ENCODE measurements at regions not wholly inside any gene's neighbourhood (a gene's known extent, or its start where the extent isn't known, plus 50 kb on each side); places are given as distances from the start of the nearest gene placed in this dataset.

GRCh38 chr5:74560245-74560644, 80.3 kb downstream of the ENC1 start (continued):
- TF ChIP-seq SIX5 (IDR thresholded peaks at IDR 0.05; ENCODE audit: low read depth, low read length, severe bottlenecking): no peak
- TF ChIP-seq POLR2AphosphoS2 (IDR thresholded peaks at IDR 0.05; ENCODE audit: low read depth, low read length): no peak
- no peak for TF ChIP-seq POU2F2 (IDR thresholded peaks at IDR 0.05; ENCODE audit: borderline replicate concordance, low read depth, low read length)
- TF ChIP-seq CEBPB (IDR thresholded peaks at IDR 0.05; ENCODE audit: borderline replicate concordance in 1 of 2, low read depth in 2 of 2, low read length in 2 of 2): no peak
- no peak for TF ChIP-seq E2F8 (IDR thresholded peaks at IDR 0.05; ENCODE audit: low read depth, partially characterized antibody)
- no peak for TF ChIP-seq SMARCA5 (IDR thresholded peaks at IDR 0.05)
- no peak for TF ChIP-seq HDAC6 (IDR thresholded peaks at IDR 0.05; ENCODE audit: unreplicated experiment)
- no peak for TF ChIP-seq CUX1 (IDR thresholded peaks at IDR 0.05; ENCODE audit: insufficient replicate concordance, low read depth, low read length)
- no peak for TF ChIP-seq MYC (IDR thresholded peaks at IDR 0.05; ENCODE audit: insufficient read depth, insufficient read length, insufficient replicate concordance, low read length, severe bottlenecking)
- TF ChIP-seq WRNIP1 (IDR thresholded peaks at IDR 0.05; ENCODE audit: borderline replicate concordance, low read depth, low read length): no peak
- TF ChIP-seq ZNF622 (IDR thresholded peaks at IDR 0.05): no peak
- TF ChIP-seq MYB (IDR thresholded peaks at IDR 0.05; ENCODE audit: borderline replicate concordance, low read depth, low read length): no peak
- no peak for TF ChIP-seq STAT3 (IDR thresholded peaks at IDR 0.05; ENCODE audit: low read depth, low read length)
- no peak for TF ChIP-seq NR2F1 (conservative IDR thresholded peaks at IDR 0.05)
- TF ChIP-seq NBN (IDR thresholded peaks at IDR 0.05): no peak
- peak; percentile 77 for TF ChIP-seq YY1 (IDR thresholded peaks at IDR 0.05; ENCODE audit: low read depth, low read length)
- TF ChIP-seq EZH2 (IDR thresholded peaks at IDR 0.05; ENCODE audit: borderline replicate concordance, control insufficient read depth, low read depth, low read length): no peak
- TF ChIP-seq SPI1 (IDR thresholded peaks at IDR 0.05; ENCODE audit: borderline replicate concordance, insufficient read depth, low read depth, low read length): no peak
- TF ChIP-seq MTA3 (IDR thresholded peaks at IDR 0.05; ENCODE audit: borderline replicate concordance, low read length): 0 out of 2 replicates have a peak, but pooled peaks have one; percentile 65
- no peak for TF ChIP-seq PML (IDR thresholded peaks at IDR 0.05; ENCODE audit: low read length)
- no peak for TF ChIP-seq ATF7 (IDR thresholded peaks at IDR 0.05; ENCODE audit: low read depth)
- TF ChIP-seq MLLT1 (IDR thresholded peaks at IDR 0.05): no peak
- no peak for TF ChIP-seq GABPA (IDR thresholded peaks at IDR 0.05; ENCODE audit: low read depth)
- TF ChIP-seq MTA2 (IDR thresholded peaks at IDR 0.05; ENCODE audit: low read depth): no peak
